NCI-H2171 (cell line): ENCODE measurements at regions not wholly inside any gene's neighbourhood (a gene's known extent, or its start where the extent isn't known, plus 50 kb on each side); places are given as distances from the start of the nearest gene placed in this dataset.
"Not testable (repeated sequence)": the region's sequence is repeated elsewhere in the genome, so short reads cannot be mapped to it uniquely, and the experiment has no call there.

ENCODE experiments used
- DNase-seq: peaks from one replicate; lab custom pipeline; 2025; lab: John Stamatoyannopoulos, UW

DNA sequence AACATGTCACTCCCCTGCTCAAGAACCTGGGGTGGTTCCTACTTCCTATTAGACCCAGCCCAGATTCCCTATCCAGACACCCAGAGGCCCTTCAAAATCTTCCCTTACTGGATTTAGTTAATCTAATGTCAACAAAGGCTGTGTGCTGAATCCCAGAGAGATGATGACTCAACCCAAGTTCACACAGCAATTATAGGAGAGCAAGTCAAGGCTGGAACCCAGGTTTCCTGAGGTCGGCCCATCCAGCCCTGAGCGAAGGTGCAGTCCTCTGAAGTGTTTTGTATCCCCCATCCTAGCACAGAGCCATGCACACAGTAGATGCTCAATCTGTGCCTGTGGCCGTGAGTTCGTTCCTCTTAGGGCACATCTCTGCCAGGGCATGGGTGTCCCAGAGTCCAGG lies 452.1 kb downstream of the GOLGA6L6 start:
- DNase-seq, result not testable (repeated sequence)

- DNase-seq, result not testable (repeated sequence)
These were observed 457.6 kb downstream of the GOLGA6L6 start for GRCh38 chr15:20084026-20084425.

GRCh38 chr15:20074082-20074481 lies 467.5 kb downstream of the GOLGA6L6 start:
- not testable (repeated sequence) for DNase-seq

DNA sequence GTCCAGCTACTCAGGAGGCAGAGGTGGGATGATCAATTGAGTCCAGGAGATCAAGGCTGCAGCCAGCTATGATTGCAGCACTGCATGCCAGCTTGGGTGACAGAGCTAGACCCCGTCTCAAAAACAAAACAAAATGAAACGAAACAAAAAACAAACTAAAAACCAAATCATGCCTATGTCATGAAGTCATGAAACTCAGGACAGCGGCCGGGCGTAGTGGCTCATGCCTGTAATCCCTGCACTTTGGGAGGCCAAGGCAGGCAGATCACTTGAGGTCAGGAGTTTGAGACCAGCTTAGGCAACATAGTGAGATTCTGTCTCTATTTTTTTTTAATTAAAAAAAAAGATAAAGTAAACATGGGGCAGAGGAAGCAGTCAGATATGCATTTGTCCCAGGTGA lies 472.6 kb downstream of the GOLGA6L6 start:
- DNase-seq, result not testable (repeated sequence)

DNA sequence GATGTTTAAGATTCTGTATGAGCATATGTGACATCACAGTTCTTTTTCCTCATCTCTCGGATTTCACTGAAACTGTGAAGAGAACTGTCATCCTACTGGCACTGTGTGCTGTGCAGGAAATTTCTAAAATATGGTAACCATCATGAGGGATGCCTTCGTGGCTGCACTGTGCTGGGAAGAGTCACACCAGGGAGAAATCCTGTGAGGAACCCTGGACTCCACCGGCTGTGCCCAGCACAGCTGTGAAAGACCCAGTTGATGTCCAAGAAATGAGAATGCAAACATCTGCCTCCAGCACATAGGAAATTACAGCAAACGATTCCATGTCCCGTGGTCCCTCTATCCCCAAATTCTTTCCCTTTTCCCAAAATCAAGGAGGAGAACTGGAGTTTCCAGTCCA lies 475.4 kb downstream of the GOLGA6L6 start:
- DNase-seq, result not testable (repeated sequence)

- DNase-seq, result not testable (repeated sequence)
These were observed 476.1 kb downstream of the GOLGA6L6 start for GRCh38 chr15:20065508-20065907.

DNA sequence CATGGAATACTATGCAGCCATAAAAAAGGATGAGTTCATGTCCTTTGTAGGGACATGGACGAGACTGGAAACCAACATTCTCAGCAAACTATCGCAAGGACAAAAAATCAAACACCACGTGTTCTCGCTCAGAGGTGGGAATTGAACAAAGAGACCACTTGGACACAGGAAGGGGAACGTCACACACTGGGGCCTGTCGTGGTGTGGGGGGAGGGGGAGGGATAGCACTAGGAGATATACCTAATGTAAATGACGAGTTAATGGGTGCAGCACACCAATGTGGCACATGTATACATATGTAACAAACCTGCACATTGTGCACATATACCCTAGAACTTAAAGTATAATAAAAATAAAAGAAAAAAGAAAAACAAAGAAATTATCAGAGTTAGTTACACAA lies 478.4 kb downstream of the GOLGA6L6 start:
- not testable (repeated sequence) for DNase-seq

- not testable (repeated sequence) for DNase-seq
These were observed 480.8 kb downstream of the GOLGA6L6 start for GRCh38 chr15:20060838-20061237.

DNA sequence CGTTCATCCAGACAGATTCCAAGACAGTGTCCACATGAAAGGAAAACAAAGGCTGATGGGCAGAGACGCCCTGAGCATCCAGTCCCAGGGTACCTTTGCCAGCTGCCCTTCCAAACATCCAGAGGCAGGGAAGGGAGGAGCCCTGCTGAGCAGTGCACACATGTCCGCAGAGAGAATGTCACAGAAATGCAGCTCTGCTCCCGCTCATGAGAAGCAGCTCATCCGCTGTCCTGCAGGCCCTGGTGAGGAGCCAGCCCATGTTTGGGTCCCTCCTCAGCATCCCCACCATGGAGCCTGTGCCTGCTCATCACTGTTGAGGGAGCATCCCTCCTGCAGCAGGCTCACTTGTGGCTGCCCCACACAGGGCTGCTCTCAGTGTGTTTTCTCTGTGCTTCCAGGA lies 484.7 kb downstream of the GOLGA6L6 start:
- not testable (repeated sequence) for DNase-seq

DNA sequence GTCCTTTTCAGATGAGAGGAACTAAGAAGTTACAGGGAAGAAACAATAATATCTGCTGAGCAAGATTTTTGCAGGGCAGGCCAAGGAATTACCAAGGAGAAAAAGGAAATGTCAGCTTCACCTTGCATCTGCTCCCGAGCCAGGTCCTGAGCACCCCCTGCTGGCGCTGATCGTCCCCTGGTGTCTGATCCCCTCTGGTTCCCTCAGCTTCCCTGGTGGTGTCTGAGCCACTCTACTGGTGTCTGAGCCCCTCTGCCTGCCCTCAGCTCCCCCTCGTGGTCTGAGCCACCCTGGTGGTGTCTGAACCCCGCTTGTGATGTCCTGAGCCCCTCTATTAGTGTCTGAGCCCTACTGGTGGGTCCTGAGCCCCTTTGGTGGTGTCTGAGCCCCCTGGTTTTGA lies 485.7 kb downstream of the GOLGA6L6 start:
- DNase-seq, result not testable (repeated sequence)

DNA sequence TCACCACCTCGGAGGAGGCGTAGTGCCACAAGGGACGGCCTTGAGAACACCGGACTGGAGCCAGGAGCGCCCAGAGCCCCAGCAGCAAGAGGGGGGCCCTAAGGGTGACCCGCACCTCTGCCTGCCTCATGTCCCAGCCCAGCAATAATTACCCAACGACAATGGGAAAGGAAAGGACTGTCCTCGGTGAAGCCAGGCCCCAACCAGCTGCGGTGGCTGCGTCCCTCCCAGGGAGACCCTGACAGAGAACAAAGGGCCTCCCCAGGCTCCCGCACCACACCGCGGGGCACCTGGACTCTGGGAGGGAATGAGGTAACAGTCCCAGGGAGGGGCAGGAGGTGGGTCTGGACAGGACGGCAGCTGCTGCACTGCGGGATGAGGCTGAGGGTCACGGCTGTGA lies 493.4 kb downstream of the GOLGA6L6 start:
- DNase-seq, result not testable (repeated sequence)

DNA sequence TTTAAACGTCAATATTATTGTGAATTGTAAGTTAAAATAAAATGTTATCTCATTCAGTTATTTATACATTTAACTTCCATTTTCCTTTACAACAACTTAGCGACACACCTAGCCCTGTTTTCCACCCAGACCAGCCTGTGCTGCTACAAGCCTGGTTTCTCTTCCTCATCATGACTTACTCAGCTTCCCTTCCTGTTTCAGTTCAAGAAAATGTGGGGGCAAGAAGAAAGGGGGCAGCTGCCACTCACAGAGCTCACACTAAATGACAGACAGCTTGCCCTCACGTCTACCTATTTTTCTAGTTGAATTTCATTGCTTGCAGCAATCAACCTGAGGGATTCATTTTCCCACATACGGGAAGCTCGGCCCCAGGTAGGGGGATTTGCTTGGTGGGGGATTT lies 496.4 kb downstream of the GOLGA6L6 start:
- not testable (repeated sequence) for DNase-seq

- DNase-seq, result not testable (repeated sequence)
These were observed 500.9 kb downstream of the GOLGA6L6 start for GRCh38 chr15:20040691-20041090.

DNA sequence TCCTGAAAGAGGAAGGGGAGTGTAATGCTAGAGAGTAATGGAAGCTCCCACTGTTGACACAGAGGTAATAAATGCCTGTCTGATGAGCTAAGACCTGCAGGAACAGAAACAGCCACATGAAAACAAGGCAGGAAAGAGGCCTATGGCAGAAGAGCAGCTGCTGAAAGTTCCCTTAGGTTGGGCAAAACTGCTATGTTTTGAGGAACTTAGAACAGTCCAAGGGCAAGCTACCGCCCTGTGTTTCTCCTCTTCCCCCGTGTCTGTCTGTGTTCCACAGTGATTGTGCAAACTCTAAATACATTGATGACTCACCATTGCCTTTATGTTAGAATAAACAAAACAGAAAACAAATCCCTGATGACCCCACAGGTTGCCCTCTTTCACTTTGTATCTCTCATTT lies 516.6 kb downstream of the GOLGA6L6 start:
- DNase-seq, result not testable (repeated sequence)

DNA sequence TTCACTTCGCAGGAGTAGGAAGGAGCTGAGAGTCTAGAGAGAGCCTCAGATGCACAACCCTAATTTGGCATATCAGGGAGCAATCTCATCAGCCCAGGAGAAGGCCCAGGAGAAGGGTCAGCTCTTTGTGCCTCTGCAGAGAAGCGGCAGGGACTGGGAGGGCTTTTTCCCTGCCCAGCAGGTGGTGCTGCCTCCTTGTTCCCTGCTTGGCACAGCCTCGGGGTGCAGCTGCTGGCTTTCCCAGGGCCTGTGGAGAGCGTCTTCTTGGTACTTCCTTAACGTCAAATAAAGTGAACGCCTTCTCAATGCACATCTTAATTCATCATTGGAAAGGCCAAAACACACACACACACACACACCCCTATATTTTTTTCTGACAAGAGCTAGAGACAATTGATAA lies 519.3 kb downstream of the GOLGA6L6 start:
- not testable (repeated sequence) for DNase-seq

GRCh38 chr15:20021351-20021750 lies 520.2 kb downstream of the GOLGA6L6 start:
- DNase-seq, result not testable (repeated sequence)

DNA sequence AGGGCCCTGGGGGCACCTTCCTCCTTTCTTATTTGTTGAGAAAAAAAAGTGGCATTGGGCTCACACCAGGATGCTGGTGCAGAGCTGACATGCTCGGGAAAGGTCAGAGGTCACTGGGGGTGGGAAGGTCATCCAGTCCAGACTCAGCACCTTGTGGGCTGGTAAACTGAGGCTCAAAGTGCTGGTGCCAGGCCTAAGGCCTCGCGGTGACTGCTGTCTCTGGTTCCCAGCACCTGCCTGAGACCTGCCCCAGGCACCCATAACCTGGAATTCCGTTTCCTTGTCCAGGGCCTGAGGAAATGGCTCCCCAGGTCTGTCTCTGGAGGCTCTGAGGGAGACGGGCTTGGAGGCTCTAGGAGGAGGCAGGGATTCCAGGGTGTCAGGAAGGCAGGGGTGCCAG lies 521.0 kb downstream of the GOLGA6L6 start:
- DNase-seq, result not testable (repeated sequence)

DNA sequence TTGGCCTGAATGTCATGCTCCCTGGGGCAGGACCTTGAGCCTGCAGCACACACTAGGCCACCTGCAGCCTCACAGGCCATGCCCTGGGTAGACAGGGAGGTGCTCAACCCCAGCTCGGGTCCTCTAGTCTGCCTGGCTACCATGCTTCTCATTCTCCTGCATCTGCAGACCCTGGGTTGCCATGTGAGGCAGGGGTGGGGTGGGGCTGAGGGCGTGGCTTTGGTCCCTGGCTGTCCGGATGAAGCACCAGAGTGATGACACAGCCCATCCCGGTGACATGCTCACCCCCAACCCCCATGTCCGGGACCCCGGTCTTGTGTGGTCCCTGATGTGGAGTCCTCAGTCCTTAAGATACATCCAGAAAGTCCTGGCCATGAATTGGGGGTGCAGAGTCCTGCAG lies 521.8 kb downstream of the GOLGA6L6 start:
- not testable (repeated sequence) for DNase-seq

DNA sequence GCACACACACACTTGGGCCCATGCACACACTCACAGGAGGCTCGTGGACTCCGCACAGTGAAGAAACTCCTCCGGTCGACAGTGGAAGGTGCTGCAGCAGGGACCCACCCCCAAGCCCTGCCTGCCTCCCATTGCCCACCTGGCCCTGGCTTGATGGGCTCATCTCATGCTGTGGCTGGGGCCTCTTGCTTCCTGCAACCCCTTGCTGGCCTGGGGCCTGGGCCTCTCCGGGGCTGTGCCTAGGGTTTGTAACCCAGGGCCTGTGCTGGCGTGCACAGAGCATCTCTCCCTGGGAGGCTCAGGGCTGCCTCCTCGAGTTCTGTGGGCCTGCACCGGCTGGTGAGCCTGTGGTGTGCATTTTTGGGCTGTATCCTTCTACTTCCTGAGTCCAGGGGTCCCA lies 524.0 kb downstream of the GOLGA6L6 start:
- not testable (repeated sequence) for DNase-seq

DNA sequence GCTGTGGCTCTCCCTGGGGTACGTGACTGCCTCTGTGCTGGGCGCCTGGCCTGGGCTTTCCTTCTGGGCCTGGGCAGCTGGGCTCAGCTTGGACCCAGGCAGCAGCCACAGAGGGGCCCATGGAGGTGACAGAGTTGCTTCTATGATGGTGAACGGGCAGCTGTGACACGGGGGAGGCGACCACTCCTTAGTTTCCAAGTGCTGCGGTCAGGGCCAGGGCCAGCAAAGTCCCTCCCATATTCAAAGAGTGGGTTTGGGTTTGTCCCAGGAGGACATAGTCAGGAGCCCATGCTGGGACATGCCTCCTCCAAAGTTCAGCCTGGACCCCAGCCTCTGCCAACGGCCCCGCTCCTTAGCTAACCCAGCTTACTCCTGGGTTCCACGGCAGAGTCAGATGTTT lies 524.7 kb downstream of the GOLGA6L6 start:
- DNase-seq, result not testable (repeated sequence)

DNA sequence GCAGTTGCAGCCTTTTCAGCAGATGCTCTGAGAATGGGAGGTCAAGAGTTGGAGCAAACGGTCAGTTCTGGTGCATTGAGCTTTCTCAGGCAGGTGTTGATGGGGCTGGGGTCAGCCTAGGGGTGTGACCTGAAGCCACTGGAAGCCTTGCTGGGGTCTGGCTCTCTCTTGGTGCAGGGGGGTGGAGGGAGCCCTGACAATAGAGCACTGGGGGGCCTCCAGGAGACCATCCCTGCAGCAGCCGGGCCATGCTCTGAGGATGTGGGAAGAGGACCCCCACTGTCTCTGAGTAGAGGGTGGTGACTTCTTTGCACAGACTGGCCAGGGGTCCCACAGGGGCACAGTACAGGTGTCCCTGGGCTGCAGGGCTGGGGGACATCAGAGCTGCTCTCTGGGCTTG lies 528.8 kb downstream of the GOLGA6L6 start:
- DNase-seq, result not testable (repeated sequence)

- DNase-seq, result not testable (repeated sequence)
These were observed 530.8 kb downstream of the GOLGA6L6 start for GRCh38 chr15:20010759-20011158.

DNA sequence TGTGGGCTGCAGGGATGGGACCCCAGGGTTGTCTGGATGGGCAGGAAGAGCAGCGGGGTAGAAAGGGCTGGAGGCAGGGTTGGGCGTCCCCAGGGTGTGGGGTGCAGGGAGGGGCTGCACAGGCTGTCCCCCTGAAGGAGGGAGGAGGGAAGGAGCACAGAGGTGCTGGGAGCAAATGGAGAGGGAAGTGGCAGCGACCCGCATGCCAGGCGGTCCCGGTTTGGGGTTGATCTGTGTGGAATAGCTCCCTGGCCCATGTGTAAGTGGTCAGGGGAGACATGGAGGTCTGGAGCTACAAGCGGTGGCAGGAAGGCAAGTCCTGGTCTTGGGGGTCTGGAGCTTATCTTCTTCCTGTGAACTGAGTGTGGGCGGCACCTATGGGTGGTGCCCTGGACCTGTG lies 532.0 kb downstream of the GOLGA6L6 start:
- not testable (repeated sequence) for DNase-seq

GRCh38 chr15:20007338-20007737 lies 534.3 kb downstream of the GOLGA6L6 start:
- not testable (repeated sequence) for DNase-seq

DNA sequence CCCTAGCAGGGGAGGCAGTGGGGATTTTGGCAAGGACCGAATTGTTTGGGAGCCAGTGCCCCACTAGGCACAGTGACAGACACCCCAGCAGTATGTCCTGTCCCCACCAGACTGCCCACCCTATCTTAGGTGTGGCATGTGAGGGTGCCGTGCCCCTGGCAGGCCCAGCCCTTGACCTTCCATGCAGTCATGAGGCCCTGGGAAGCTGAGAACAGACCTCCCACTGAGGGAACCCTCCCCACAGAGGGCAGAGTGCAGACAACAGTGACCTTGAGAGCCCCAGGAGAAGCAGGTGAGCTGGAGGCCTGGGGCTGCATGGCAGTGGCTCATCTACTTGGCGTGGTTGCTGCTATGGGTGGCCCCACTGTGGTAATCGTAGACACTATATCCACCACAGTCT lies 538.1 kb downstream of the GOLGA6L6 start:
- DNase-seq, result not testable (repeated sequence)
